Smooth muscle cell (in vitro differentiated cells): ENCODE measurements at regions not wholly inside any gene's neighbourhood (a gene's known extent, or its start where the extent isn't known, plus 50 kb on each side); places are given as distances from the start of the nearest gene placed in this dataset.
A peak's percentile ranks its signal among the peaks of the same experiment; 100 is the strongest.

Experiments
- DNase-seq: peaks from one replicate; lab custom pipeline; 2025; ENCODE audit not compliant: unreplicated experiment; lab: John Stamatoyannopoulos, UW
- H2AFZ ChIP-seq: fragments of 200-600 bp; sonication (generic); 2 replicates; pipeline ENCODE4 v1.6.0; 2016; ENCODE audit warnings: antibody characterized with exemption, low read depth, mild to moderate bottlenecking
- H3F3A ChIP-seq: fragments of 200-600 bp; sonication (generic); 2 replicates; pipeline ENCODE4 v1.6.0; 2017; ENCODE audit warnings: antibody characterized with exemption, low read depth
- H3K27ac ChIP-seq: fragments of 200-600 bp; sonication (generic); 2 replicates; pipeline ENCODE4 v1.5.1; 2016; ENCODE audit warnings: low read depth, mild to moderate bottlenecking
- H3K27me3 ChIP-seq: fragments of 200-600 bp; sonication (generic); 2 replicates; pipeline ENCODE4 v1.6.1; 2016; ENCODE audit warnings: low read depth, mild to moderate bottlenecking
- H3K36me3 ChIP-seq: fragments of 200-600 bp; sonication (generic); 2 replicates; pipeline ENCODE4 v1.5.1; 2016; ENCODE audit warnings: low read depth
- H3K4me1 ChIP-seq: fragments of 200-600 bp; sonication (generic); 2 replicates; pipeline ENCODE4 v1.5.1; 2016; ENCODE audit warnings: low read depth
- H3K4me2 ChIP-seq: fragments of 200-600 bp; sonication (generic); 2 replicates; pipeline ENCODE4 v1.6.0; 2016; ENCODE audit warnings: mild to moderate bottlenecking
- H3K4me3 ChIP-seq: fragments of 200-600 bp; sonication (generic); 2 replicates; pipeline ENCODE4 v1.5.1; 2016; ENCODE audit warnings: mild to moderate bottlenecking
- H3K79me2 ChIP-seq: fragments of 200-600 bp; sonication (generic); 2 replicates; pipeline ENCODE4 v1.6.0; 2016; ENCODE audit warnings: low read depth, mild to moderate bottlenecking
- H3K9ac ChIP-seq: fragments of 200-600 bp; sonication (generic); 2 replicates; pipeline ENCODE4 v1.6.0; 2016; ENCODE audit warnings: low read depth
- H3K9me3 ChIP-seq: fragments of 200-600 bp; sonication (generic); replicated peaks from 2 replicates; pipeline ENCODE4 v1.5.1; 2016; ENCODE audit warnings: low read depth
- H4K20me1 ChIP-seq: fragments of 200-600 bp; sonication (generic); 2 replicates; pipeline ENCODE4 v1.6.0; 2016; ENCODE audit warnings: low read depth
- CTCF ChIP-seq: fragments of 200-600 bp; sonication (generic); IDR thresholded peaks from 2 replicates; pipeline ENCODE4 v1.5.1; 2017; ENCODE audit warnings: borderline replicate concordance, mild to moderate bottlenecking, antibody characterized with exemption; ENCODE audit not compliant: insufficient read depth, poor library complexity, severe bottlenecking
- WGBS: methylation state at CpG from one replicate; pipeline ENCODE4 v1.1.7; 2016; ENCODE audit warnings: low lambda C conversion rate; 5-methylcytosine and 5-hydroxymethylcytosine counted together

DNA sequence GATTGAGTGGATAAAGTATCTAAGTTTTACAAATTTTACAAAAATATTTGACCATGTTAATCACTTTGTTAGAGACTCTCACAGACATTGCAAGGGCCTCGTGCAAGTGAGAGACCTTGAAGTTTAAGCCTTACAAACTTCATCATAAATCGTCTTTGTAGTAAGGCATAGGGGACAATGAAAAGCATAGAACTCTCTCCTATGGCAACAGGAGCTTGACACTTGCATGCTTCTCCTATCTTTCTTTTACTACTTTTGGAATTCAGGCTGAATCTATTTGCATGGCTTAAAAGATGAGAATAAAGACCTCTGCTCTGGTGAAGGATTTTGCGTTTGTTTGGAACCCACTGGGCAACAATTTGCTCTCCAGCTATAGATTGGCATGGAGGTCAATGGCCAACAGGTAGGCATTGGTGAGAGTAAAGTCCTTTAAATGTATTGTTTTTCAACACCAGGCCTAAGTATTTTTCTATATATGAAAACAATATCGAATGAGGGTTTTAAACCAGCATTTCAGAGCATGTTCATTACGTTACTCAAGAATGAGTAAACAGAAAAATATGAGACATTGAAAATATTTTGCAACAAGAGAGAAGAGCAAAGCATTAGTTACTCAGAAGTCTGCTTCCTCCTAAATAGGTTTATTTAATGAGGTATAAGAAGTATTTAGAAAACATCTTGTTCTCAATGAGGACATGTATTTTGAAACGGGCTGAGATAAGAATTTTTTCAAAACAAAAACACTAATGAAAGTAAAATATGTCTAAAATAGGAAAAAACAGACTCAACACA, 192.2 kb downstream of the TGFB2 start:
- no peak for DNase-seq

DNA sequence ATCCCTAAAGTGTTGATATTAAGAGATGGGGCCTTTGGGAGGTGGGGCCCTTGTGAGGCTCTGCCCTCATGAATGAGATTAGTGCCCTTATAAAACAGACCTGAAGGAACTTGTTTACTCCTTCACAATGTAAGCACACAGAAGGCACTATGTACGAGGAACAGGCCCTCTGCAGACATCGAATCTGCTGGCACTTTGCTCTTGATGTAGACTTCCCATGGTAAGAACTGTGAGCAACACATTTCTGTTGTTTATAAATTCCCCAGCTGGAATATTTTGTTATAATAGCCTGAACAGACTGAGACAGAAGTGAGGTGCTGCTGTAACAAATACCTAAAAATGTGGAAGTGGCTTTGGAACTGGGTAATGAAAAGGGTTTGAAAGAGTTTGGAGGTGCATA, 193.2 kb downstream of the TGFB2 start:
- Histone ChIP-seq H3K4me3 (no peak overlapping the region), H2AFZ (peak overlapping the region; percentile 62), H3K27me3 (no peaks in the 10 kb centered on the region), H3K36me3 (no peaks in the 10 kb centered on the region), H4K20me1 (no peaks in the 10 kb centered on the region), H3K4me1 (peaks cover 9% of the 10 kb centered on the region), H3K4me2 (peak overlapping the region; percentile 68), H3K79me2 (no peaks in the 10 kb centered on the region), H3F3A (peaks cover 5% of the 10 kb centered on the region), H3K9ac (peak overlapping the region; percentile 45), H3K27ac (peak overlapping the region; percentile 86), H3K9me3 (no peaks in the 10 kb centered on the region)
- TF ChIP-seq CTCF = no peak
- no peak for DNase-seq
- WGBS = 63% methylated on average over 2 of the region's 2 CpGs

More for the DNA sequence above, 192.2 kb downstream of the TGFB2 start:
- Histone ChIP-seq H3F3A (peaks cover 5% of the 10 kb centered on the region), H3K4me1 (peaks cover 9% of the 10 kb centered on the region), H3K36me3 (no peaks in the 10 kb centered on the region), H3K4me3 (no peak overlapping the region), H3K27me3 (no peaks in the 10 kb centered on the region), H3K9ac (peak overlapping the region; percentile 45), H4K20me1 (no peaks in the 10 kb centered on the region), H3K4me2 (peak overlapping the region; percentile 68), H3K27ac (peak overlapping the region; percentile 86), H3K9me3 (no peaks in the 10 kb centered on the region), H2AFZ (peak overlapping the region; percentile 62), H3K79me2 (no peaks in the 10 kb centered on the region)
- no peak for TF ChIP-seq CTCF
- WGBS = 51% methylated on average over 6 of the region's 6 CpGs

GRCh38 chr1:218546314-218546713, 201.2 kb downstream of the TGFB2 start:
- Histone ChIP-seq H3K27me3 (no peaks in the 10 kb centered on the region), H3K4me2 (no peak overlapping the region), H2AFZ (no peak overlapping the region), H3K27ac (no peak overlapping the region), H4K20me1 (no peaks in the 10 kb centered on the region), H3K9ac (no peak overlapping the region), H3K4me1 (no peaks in the 10 kb centered on the region), H3K36me3 (no peaks in the 10 kb centered on the region), H3K79me2 (no peaks in the 10 kb centered on the region), H3F3A (no peaks in the 10 kb centered on the region), H3K4me3 (no peak overlapping the region), H3K9me3 (no peaks in the 10 kb centered on the region)
- no peak for TF ChIP-seq CTCF
- WGBS = 94% methylated on average over 1 of the region's 1 CpG
- no peak for DNase-seq
